ENCODE measurements at regions not wholly inside any gene's neighbourhood (a gene's known extent, or its start where the extent isn't known, plus 50 kb on each side); places are given as distances from the start of the nearest gene placed in this dataset.
"Not testable (repeated sequence)": the region's sequence is repeated elsewhere in the genome, so short reads cannot be mapped to it uniquely, and the experiment has no call there.

GRCh38 chr3:102353148-102353547 is 81.7 kb upstream of the ZPLD1 start:
- DNase-seq = no peak
- no peak for TF ChIP-seq CTCF (IDR thresholded peaks at IDR 0.05; ENCODE audit: partially characterized antibody, unreplicated experiment)
- H3K27ac Mint-ChIP-seq (ENCODE audit: unreplicated experiment) = no peak overlapping the region
- peaks cover 3% of the 10 kb centered on the region for H3K4me1 Mint-ChIP-seq (ENCODE audit: low read depth, unreplicated experiment)
- no peak overlapping the region for H3K4me3 Mint-ChIP-seq (ENCODE audit: unreplicated experiment)
- H3K36me3 Mint-ChIP-seq (ENCODE audit: unreplicated experiment) = no peaks in the 10 kb centered on the region
- no peaks in the 10 kb centered on the region for H3K9me3 Mint-ChIP-seq (ENCODE audit: unreplicated experiment)
- peaks cover 3% of the 10 kb centered on the region for H3K27me3 Mint-ChIP-seq (ENCODE audit: unreplicated experiment)

- peaks cover 3% of the 10 kb centered on the region for H3K27me3 Mint-ChIP-seq (ENCODE audit: unreplicated experiment)
- no peak for DNase-seq
- no peaks in the 10 kb centered on the region for H3K36me3 Mint-ChIP-seq (ENCODE audit: unreplicated experiment)
- no peak overlapping the region for H3K27ac Mint-ChIP-seq (ENCODE audit: unreplicated experiment)
- H3K4me3 Mint-ChIP-seq (ENCODE audit: unreplicated experiment) = no peak overlapping the region
- H3K4me1 Mint-ChIP-seq (ENCODE audit: low read depth, unreplicated experiment) = peaks cover 3% of the 10 kb centered on the region
- no peaks in the 10 kb centered on the region for H3K9me3 Mint-ChIP-seq (ENCODE audit: unreplicated experiment)
- no peak for TF ChIP-seq CTCF (IDR thresholded peaks at IDR 0.05; ENCODE audit: partially characterized antibody, unreplicated experiment)
Measured at GRCh38 chr3:102353805-102354204, 81.0 kb upstream of the ZPLD1 start.

DNA sequence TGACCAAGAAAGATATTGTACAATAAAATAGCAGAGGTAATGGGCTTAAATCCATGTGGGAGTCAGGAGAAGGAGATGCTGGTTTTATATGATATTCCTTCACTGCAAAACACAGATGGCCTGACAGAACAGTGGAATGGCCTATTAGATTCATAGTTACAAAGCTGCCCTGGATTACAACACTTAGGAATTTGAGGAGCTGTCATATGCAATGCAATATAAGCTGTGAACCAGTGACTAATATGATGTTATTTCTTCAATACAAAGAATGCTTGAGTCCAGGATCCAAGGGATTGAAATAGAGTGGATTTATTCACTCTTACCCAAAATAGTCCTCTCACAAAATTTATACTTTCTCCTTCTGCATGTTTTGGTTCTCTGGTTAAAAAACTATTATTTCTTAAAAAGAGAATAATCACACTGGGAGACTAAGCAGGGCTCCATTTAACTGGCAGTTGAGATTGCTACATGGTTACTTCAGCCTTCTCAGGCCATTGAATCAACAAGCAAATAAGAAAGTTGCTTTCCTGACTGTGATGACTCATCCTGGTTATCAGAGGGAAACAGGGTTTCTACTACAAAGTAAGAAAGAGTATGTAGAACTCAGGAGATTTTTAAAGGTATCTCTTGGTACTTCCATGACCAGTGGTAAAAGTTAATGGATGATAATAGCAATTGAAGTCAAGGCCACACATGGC is 79.8 kb upstream of the ZPLD1 start:
- peaks cover 3% of the 10 kb centered on the region for H3K4me1 Mint-ChIP-seq (ENCODE audit: low read depth, unreplicated experiment)
- no peak for DNase-seq
- no peak for TF ChIP-seq CTCF (IDR thresholded peaks at IDR 0.05; ENCODE audit: partially characterized antibody, unreplicated experiment)
- peaks cover 3% of the 10 kb centered on the region for H3K27me3 Mint-ChIP-seq (ENCODE audit: unreplicated experiment)
- no peak overlapping the region for H3K27ac Mint-ChIP-seq (ENCODE audit: unreplicated experiment)
- no peak overlapping the region for H3K4me3 Mint-ChIP-seq (ENCODE audit: unreplicated experiment)
- no peaks in the 10 kb centered on the region for H3K9me3 Mint-ChIP-seq (ENCODE audit: unreplicated experiment)
- H3K36me3 Mint-ChIP-seq (ENCODE audit: unreplicated experiment) = no peaks in the 10 kb centered on the region

GRCh38 chr3:102356506-102356905 is 78.3 kb upstream of the ZPLD1 start:
- no peaks in the 10 kb centered on the region for H3K36me3 Mint-ChIP-seq (ENCODE audit: unreplicated experiment)
- H3K9me3 Mint-ChIP-seq (ENCODE audit: unreplicated experiment) = no peaks in the 10 kb centered on the region
- no peak for DNase-seq
- TF ChIP-seq CTCF (IDR thresholded peaks at IDR 0.05; ENCODE audit: partially characterized antibody, unreplicated experiment) = no peak
- no peak overlapping the region for H3K4me3 Mint-ChIP-seq (ENCODE audit: unreplicated experiment)
- H3K27me3 Mint-ChIP-seq (ENCODE audit: unreplicated experiment) = peaks cover 3% of the 10 kb centered on the region
- no peak overlapping the region for H3K27ac Mint-ChIP-seq (ENCODE audit: unreplicated experiment)
- H3K4me1 Mint-ChIP-seq (ENCODE audit: low read depth, unreplicated experiment) = peaks cover 4% of the 10 kb centered on the region

DNA sequence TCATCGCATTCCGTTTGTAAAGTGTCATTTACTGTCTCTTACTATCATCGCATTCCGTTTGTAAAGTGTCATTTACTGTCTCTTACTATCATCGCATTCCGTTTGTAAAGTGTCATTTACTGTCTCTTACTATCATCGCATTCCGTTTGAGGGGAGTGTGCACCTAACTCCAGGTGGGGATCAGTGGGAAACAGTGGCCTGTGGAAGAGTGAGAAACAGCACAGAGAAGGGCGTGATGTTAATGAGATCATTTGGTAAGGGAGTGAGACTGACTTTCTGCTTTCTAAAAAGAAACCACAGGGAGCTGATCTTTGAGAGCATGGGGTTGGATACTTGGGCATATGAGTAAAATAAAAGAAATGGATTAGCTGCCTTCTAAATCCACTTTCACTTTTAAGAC is 77.5 kb upstream of the ZPLD1 start:
- H3K4me3 Mint-ChIP-seq (ENCODE audit: unreplicated experiment); DNase-seq; H3K27ac Mint-ChIP-seq (ENCODE audit: unreplicated experiment); H3K27me3 Mint-ChIP-seq (ENCODE audit: unreplicated experiment); H3K4me1 Mint-ChIP-seq (ENCODE audit: low read depth, unreplicated experiment); H3K9me3 Mint-ChIP-seq (ENCODE audit: unreplicated experiment); H3K36me3 Mint-ChIP-seq (ENCODE audit: unreplicated experiment): not testable (repeated sequence)
